HG02763 (cell line): ENCODE measurements at regions not wholly inside any gene's neighbourhood (a gene's known extent, or its start where the extent isn't known, plus 50 kb on each side); places are given as distances from the start of the nearest gene placed in this dataset.

Experiments
- ATAC-seq: cut with Tn5 transposase; IDR thresholded peaks from one replicate; pipeline ENCODE4 v1.9.1; 2021; ENCODE audit warnings: mild to moderate bottlenecking, moderate library complexity; ENCODE audit not compliant: unreplicated experiment

- no peak for ATAC-seq
Measured at GRCh38 chr14:101506926-101507835, 54.1 kb upstream of the DIO3 start.

GRCh38 chr14:101507836-101508150 is 53.5 kb upstream of the DIO3 start:
- ATAC-seq: no peak

GRCh38 chr14:101508196-101508947 is 52.9 kb upstream of the DIO3 start:
- ATAC-seq: no peak

GRCh38 chr14:101508948-101509729 is 52.2 kb upstream of the DIO3 start:
- ATAC-seq: no peak

DNA sequence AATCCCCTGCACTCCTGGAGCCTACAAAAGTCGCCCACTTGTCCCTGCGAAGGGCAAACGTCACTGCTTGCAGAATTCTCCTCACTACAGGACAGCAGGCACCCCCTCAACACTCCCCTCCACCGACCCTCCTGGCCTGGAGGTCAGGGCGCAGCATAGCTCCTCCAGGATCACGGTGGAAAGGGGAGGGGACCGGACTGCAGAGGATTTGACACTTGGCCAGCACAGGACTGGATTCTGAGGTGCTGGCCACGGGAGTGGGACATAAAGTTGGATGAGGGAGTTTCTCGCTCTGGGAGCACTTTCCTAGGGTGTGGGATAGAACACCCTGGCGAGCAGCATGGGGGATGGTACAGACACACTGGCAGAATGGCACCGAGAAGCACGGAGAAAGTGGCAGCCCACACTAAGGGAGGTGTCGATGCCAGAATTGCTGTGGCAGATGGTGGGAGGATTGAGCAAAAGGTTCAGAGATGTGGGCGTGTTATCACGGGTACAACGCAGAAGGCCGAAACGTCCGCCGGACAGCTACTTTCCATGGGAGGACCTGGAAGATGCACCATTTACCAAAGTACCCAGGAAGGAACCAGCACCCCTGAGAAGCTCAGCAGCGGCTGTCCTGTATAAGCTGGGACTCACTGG is 51.4 kb upstream of the DIO3 start:
- ATAC-seq: no peak

DNA sequence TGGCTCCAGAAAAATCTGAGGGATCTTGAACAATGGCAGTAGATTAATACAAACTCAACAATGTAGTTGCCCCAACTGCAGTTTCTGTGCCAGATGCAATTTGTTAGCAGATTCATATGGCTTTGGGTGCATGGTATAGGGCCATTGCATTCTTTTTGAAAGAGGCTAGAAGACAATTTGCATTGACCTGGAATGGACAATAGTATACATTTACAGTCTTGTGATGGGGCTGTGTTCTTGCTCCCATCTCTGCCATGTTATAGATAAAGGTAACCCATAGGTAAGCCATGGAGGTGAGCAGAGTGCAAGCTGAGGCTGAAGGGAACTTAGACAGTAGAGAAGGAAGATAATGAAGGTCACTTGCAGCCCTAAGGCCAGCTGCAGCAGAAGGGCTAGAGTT is 50.1 kb upstream of the DIO3 start:
- no peak for ATAC-seq
